ENCODE measurements at regions not wholly inside any gene's neighbourhood (a gene's known extent, or its start where the extent isn't known, plus 50 kb on each side); places are given as distances from the start of the nearest gene placed in this dataset.
"Not testable (repeated sequence)": the region's sequence is repeated elsewhere in the genome, so short reads cannot be mapped to it uniquely, and the experiment has no call there.

DNA sequence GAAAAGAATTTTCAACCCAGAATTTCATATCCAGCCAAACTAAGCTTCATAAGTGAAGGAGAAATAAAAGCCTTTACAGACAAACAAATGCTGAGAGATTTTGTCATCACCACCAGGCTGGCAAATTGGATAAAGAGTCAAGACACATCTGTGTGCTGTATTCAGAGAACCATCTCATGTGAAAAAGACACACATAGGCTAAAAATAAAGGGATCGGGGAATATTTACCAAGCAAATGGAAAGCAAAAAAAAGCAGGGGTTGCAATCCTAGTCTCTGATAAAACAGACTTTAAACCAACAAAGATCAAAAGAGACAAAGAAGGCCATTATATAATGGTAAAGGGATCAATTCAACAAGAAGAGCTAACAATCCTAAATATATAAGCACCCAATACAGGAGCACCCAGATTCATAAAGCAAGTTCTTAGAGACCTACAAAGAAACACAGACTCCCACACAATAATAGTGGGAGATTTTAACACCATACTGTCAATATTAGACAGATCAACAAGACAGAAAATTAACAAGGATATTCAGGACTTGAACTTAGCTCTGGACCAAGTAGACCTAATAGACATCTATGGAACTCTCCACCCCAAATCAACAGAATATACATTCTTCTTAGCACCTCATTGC lies 55.9 kb upstream of the ACSM6 start:
- not testable (repeated sequence) for H3K9me3 ChIP-seq (ENCODE audit: insufficient read depth, low read depth, low read length); H3K79me2 ChIP-seq (ENCODE audit: insufficient read depth, low read length); H4K20me1 ChIP-seq (ENCODE audit: insufficient read depth, low read length); FAIRE-seq; H3K27ac ChIP-seq (ENCODE audit: low read depth, low read length); H3K4me1 ChIP-seq (ENCODE audit: insufficient read depth, low read length); H3K27ac Mint-ChIP-seq (ENCODE audit: unreplicated experiment); H3K9ac ChIP-seq (ENCODE audit: low read length); H3K36me3 ChIP-seq (ENCODE audit: insufficient read depth, low read length); H3K27me3 Mint-ChIP-seq (ENCODE audit: low read depth, unreplicated experiment); H3K4me2 ChIP-seq (ENCODE audit: low read length); H2AFZ ChIP-seq (ENCODE audit: low read depth, low read length); DNase-seq (ENCODE audit: low read depth); H3K4me3 ChIP-seq (ENCODE audit: insufficient read depth, low read depth, low read length); H3K27me3 ChIP-seq (ENCODE audit: insufficient read depth, low read length); H3K4me3 Mint-ChIP-seq (ENCODE audit: unreplicated experiment); H3K4me1 Mint-ChIP-seq (ENCODE audit: low read depth, unreplicated experiment); H3K9me3 Mint-ChIP-seq (ENCODE audit: unreplicated experiment)
- peaks cover 11% of the 10 kb centered on the region for H3K36me3 Mint-ChIP-seq (ENCODE audit: low read depth, unreplicated experiment)

DNA sequence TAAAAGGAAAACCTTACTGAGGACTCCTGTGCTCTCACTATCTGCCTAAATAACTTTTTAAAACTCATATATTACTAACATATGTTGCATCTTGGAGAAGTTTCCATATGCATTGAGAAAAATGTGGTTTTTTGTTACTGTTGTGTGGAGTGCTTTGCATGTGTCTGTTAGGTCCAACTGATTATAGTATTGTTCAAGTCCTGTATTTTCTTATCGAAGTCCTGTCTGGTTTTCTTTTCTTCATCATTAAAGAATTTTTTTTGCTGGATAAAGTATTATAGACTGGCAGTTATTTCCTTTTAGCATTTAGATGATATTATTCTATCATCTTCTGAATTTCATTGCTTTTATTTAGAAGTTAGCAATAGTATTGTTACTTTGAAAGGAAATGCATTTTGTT lies 59.5 kb upstream of the ACSM6 start:
- Mint-ChIP-seq H3K4me1 (ENCODE audit: low read depth, unreplicated experiment) (no peaks in the 10 kb centered on the region), H3K4me3 (ENCODE audit: unreplicated experiment) (no peak overlapping the region), H3K36me3 (ENCODE audit: low read depth, unreplicated experiment) (peaks cover 7% of the 10 kb centered on the region), H3K9me3 (ENCODE audit: unreplicated experiment) (peaks cover 6% of the 10 kb centered on the region), H3K27me3 (ENCODE audit: low read depth, unreplicated experiment) (no peaks in the 10 kb centered on the region), H3K27ac (ENCODE audit: unreplicated experiment) (no peak overlapping the region)
- no peaks in the 10 kb centered on the region for H3K27me3 ChIP-seq (ENCODE audit: insufficient read depth, low read length)
- H3K4me3 ChIP-seq (ENCODE audit: insufficient read depth, low read depth, low read length): no peak overlapping the region
- H3K36me3 ChIP-seq (ENCODE audit: insufficient read depth, low read length): no peaks in the 10 kb centered on the region
- FAIRE-seq (no peak), DNase-seq (ENCODE audit: low read depth) (no peak)
- H3K9me3 ChIP-seq (ENCODE audit: insufficient read depth, low read depth, low read length): no peaks in the 10 kb centered on the region
- H3K9ac ChIP-seq (ENCODE audit: low read length): no peak overlapping the region
- no peaks in the 10 kb centered on the region for H3K79me2 ChIP-seq (ENCODE audit: insufficient read depth, low read length)
- no peak overlapping the region for H2AFZ ChIP-seq (ENCODE audit: low read depth, low read length)
- TF ChIP-seq, protein P1, sequence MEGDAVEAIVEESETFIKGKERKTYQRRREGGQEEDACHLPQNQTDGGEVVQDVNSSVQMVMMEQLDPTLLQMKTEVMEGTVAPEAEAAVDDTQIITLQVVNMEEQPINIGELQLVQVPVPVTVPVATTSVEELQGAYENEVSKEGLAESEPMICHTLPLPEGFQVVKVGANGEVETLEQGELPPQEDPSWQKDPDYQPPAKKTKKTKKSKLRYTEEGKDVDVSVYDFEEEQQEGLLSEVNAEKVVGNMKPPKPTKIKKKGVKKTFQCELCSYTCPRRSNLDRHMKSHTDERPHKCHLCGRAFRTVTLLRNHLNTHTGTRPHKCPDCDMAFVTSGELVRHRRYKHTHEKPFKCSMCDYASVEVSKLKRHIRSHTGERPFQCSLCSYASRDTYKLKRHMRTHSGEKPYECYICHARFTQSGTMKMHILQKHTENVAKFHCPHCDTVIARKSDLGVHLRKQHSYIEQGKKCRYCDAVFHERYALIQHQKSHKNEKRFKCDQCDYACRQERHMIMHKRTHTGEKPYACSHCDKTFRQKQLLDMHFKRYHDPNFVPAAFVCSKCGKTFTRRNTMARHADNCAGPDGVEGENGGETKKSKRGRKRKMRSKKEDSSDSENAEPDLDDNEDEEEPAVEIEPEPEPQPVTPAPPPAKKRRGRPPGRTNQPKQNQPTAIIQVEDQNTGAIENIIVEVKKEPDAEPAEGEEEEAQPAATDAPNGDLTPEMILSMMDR (IDR thresholded peaks at IDR 0.05; ENCODE audit: insufficient read depth, low read depth, low read length): no peak
- no peak for TF ChIP-seq EZH2 (IDR thresholded peaks at IDR 0.05; ENCODE audit: insufficient read depth, low read length)
- no peak overlapping the region for H3K27ac ChIP-seq (ENCODE audit: low read depth, low read length)
- no peaks in the 10 kb centered on the region for H4K20me1 ChIP-seq (ENCODE audit: insufficient read depth, low read length)
- H3K4me1 ChIP-seq (ENCODE audit: insufficient read depth, low read length): no peaks in the 10 kb centered on the region
- H3K4me2 ChIP-seq (ENCODE audit: low read length): no peak overlapping the region

DNA sequence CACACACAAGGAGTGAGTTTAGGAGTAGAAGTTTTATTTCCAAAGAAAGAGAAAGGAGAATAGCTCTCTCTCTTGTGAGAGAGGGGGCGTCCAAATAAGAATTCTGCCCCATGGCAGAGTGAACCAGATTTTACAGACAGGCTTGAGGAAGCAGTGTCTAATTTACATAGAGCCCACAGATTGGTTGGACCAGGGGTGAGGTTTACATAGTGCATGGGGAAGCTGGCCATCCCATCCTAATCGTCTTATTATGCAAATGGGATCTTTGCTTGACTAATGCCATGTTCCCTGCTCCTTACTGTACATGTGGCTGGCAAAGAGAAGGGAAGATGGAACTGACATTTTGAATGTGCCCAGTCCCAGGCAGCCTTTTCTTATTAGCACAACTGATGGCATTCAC lies 60.0 kb upstream of the ACSM6 start:
- DNase-seq (ENCODE audit: low read depth): no peak
- no peak overlapping the region for H3K4me3 ChIP-seq (ENCODE audit: insufficient read depth, low read depth, low read length)
- no peak for TF ChIP-seq EZH2 (IDR thresholded peaks at IDR 0.05; ENCODE audit: insufficient read depth, low read length)
- TF ChIP-seq, protein P1 (IDR thresholded peaks at IDR 0.05; ENCODE audit: insufficient read depth, low read depth, low read length): no peak
- H3K27me3 ChIP-seq (ENCODE audit: insufficient read depth, low read length): no peaks in the 10 kb centered on the region
- no peak overlapping the region for H3K27ac Mint-ChIP-seq (ENCODE audit: unreplicated experiment)
- H3K36me3 ChIP-seq (ENCODE audit: insufficient read depth, low read length): no peaks in the 10 kb centered on the region
- H4K20me1 ChIP-seq (ENCODE audit: insufficient read depth, low read length): no peaks in the 10 kb centered on the region
- peaks cover 6% of the 10 kb centered on the region for H3K9me3 Mint-ChIP-seq (ENCODE audit: unreplicated experiment)
- no peak overlapping the region for H3K4me3 Mint-ChIP-seq (ENCODE audit: unreplicated experiment)
- no peaks in the 10 kb centered on the region for H3K4me1 Mint-ChIP-seq (ENCODE audit: low read depth, unreplicated experiment)
- no peak overlapping the region for H2AFZ ChIP-seq (ENCODE audit: low read depth, low read length)
- H3K27ac ChIP-seq (ENCODE audit: low read depth, low read length): no peak overlapping the region
- H3K36me3 Mint-ChIP-seq (ENCODE audit: low read depth, unreplicated experiment): peaks cover 7% of the 10 kb centered on the region
- no peak for FAIRE-seq
- H3K79me2 ChIP-seq (ENCODE audit: insufficient read depth, low read length): no peaks in the 10 kb centered on the region
- H3K4me1 ChIP-seq (ENCODE audit: insufficient read depth, low read length): no peaks in the 10 kb centered on the region
- H3K9ac ChIP-seq (ENCODE audit: low read length): no peak overlapping the region
- H3K4me2 ChIP-seq (ENCODE audit: low read length): no peak overlapping the region
- H3K9me3 ChIP-seq (ENCODE audit: insufficient read depth, low read depth, low read length): no peaks in the 10 kb centered on the region
- H3K27me3 Mint-ChIP-seq (ENCODE audit: low read depth, unreplicated experiment): no peaks in the 10 kb centered on the region
